ENCODE measurements at regions not wholly inside any gene's neighbourhood (a gene's known extent, or its start where the extent isn't known, plus 50 kb on each side); places are given as distances from the start of the nearest gene placed in this dataset.

DNA sequence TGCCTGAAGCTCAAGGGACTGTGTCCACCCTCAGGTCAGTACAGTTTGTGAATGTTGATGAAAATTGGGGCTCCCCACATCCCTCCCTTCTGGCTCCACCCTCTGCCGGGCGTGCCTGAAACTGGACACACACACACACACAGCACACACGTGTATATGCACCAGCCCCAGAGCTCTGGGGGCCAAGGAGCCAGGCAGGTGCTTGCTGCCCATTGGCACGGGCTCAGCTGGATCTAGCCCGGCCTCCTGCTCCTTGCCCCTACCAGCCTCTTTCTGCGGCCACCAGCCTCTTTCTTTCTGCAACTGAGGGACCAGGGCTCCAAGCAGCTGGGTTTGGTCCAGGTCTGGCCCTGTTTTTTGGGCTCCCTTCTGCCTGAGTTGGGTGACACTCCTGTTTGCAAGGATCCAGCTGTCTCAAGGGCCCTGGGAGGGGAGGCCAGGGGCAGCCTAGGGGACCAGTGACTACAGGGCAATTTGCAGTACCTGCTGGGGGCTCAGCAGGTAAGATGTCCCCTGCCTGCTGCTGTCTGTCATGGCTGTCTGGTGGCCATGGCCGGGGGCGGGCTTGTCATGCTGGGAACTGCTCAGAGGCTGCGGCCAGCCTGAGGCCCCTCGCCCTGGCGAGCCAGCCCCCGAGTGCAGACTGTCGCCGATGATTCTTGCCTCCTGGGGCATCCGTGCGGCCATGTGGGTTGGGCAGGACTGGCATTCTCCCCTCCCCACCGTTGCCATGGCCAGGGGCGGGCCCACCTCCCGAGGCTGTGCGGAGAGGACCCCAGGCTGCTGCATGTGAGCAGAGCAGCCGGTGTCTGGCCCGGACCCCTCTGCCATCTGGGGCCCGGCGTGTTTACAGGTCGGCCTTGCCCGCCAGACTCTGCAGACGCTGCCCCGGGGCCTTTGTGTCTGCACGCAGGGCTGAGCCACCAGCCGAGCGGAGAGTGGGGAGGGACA lies 51.5 kb upstream of the PPARA start:
- no peak for DNase-seq (ENCODE audit: extremely low read depth, insufficient read length)
- no peak overlapping the region for H3K4me3 ChIP-seq (replicated peaks; ENCODE audit: low read depth, low read length)
- peaks cover 2% of the 10 kb centered on the region for H3K36me3 ChIP-seq (ENCODE audit: control insufficient read depth, insufficient read depth, low read length)

DNA sequence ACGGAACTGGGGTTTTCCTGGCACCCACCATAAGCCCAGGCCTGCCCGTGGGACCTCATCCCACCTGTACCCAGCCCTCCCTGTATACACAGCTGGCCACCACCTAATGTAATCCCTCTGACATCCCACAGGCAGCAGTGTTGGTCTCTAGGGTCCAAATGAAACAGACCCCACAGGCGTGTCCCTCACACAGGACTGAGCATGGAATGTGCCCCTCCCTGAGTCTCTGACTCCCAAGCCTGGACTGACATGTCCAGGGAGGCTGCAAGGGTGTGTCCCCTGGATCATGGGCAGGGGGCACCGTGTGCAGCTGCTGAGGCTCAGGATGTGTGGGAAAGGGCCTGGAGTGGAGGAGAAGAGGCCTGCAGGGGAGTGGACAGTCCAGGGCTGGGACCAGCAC lies 50.6 kb upstream of the PPARA start:
- no peak overlapping the region for H3K4me3 ChIP-seq (replicated peaks; ENCODE audit: low read depth, low read length)
- no peak for DNase-seq (ENCODE audit: extremely low read depth, insufficient read length)
- H3K27me3 ChIP-seq (replicated peaks; ENCODE audit: control insufficient read depth, insufficient read depth, low read length): no peaks in the 10 kb centered on the region
- H3K36me3 ChIP-seq (ENCODE audit: control insufficient read depth, insufficient read depth, low read length): peaks cover 2% of the 10 kb centered on the region
- TF ChIP-seq, protein P1, sequence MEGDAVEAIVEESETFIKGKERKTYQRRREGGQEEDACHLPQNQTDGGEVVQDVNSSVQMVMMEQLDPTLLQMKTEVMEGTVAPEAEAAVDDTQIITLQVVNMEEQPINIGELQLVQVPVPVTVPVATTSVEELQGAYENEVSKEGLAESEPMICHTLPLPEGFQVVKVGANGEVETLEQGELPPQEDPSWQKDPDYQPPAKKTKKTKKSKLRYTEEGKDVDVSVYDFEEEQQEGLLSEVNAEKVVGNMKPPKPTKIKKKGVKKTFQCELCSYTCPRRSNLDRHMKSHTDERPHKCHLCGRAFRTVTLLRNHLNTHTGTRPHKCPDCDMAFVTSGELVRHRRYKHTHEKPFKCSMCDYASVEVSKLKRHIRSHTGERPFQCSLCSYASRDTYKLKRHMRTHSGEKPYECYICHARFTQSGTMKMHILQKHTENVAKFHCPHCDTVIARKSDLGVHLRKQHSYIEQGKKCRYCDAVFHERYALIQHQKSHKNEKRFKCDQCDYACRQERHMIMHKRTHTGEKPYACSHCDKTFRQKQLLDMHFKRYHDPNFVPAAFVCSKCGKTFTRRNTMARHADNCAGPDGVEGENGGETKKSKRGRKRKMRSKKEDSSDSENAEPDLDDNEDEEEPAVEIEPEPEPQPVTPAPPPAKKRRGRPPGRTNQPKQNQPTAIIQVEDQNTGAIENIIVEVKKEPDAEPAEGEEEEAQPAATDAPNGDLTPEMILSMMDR (IDR thresholded peaks at IDR 0.05; ENCODE audit: insufficient read depth, low read length, poor library complexity, severe bottlenecking): no peak

More for the DNA sequence above, 51.5 kb upstream of the PPARA start:
- TF ChIP-seq, protein P1 (IDR thresholded peaks at IDR 0.05; ENCODE audit: insufficient read depth, low read length, poor library complexity, severe bottlenecking): no peak
- no peaks in the 10 kb centered on the region for H3K27me3 ChIP-seq (replicated peaks; ENCODE audit: control insufficient read depth, insufficient read depth, low read length)

DNA sequence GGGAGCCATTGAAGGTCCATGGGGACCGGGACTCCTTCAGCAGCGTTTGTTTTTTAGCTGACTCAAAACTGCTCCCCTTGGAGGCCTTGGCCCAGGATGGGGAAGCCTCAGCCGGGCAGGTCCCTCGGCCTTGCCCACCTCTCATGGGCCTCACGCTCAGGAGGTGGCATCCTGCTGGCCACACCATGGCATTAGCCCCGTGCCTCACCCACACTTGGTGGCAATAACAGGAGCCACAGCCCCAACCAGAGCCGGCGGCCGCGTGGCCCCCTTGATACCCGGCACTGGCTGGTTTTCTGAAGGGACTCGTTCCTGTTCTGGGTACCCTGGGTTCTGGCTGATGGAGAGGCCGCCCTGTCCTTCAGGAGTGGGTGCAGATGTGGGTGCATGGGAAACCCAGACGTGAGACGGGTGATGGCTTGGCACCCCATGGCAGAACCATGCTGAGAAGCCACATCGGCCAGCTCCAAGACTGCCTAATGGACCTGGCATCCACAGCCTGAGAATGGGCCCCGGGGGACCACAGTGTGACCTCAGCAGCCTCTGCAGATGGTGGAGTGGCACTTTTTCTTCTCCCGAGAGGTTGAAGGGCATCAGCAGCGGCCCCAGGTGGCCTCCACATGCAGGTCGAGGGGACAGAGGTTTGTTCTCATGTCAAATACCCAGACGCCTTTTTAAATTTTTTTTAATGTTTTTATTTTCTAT lies 49.8 kb upstream of the PPARA start:
- H3K36me3 ChIP-seq (ENCODE audit: control insufficient read depth, insufficient read depth, low read length): peaks cover 2% of the 10 kb centered on the region
- no peak overlapping the region for H3K4me3 ChIP-seq (replicated peaks; ENCODE audit: low read depth, low read length)
- TF ChIP-seq, protein P1 (IDR thresholded peaks at IDR 0.05; ENCODE audit: insufficient read depth, low read length, poor library complexity, severe bottlenecking): no peak
- DNase-seq (ENCODE audit: extremely low read depth, insufficient read length): no peak
- H3K27me3 ChIP-seq (replicated peaks; ENCODE audit: control insufficient read depth, insufficient read depth, low read length): no peaks in the 10 kb centered on the region

Measured in GM06990 (cell line).